DMS153 treated with DMSO at 0.1 percent for 48 hours (cell line): ENCODE measurements at regions not wholly inside any gene's neighbourhood (a gene's known extent, or its start where the extent isn't known, plus 50 kb on each side); places are given as distances from the start of the nearest gene placed in this dataset.
"Not testable (repeated sequence)": the region's sequence is repeated elsewhere in the genome, so short reads cannot be mapped to it uniquely, and the experiment has no call there.

ENCODE experiments used
- DNase-seq: peaks from one replicate; lab custom pipeline; 2025; ENCODE audit not compliant: unreplicated experiment; lab: John Stamatoyannopoulos, UW

DNA sequence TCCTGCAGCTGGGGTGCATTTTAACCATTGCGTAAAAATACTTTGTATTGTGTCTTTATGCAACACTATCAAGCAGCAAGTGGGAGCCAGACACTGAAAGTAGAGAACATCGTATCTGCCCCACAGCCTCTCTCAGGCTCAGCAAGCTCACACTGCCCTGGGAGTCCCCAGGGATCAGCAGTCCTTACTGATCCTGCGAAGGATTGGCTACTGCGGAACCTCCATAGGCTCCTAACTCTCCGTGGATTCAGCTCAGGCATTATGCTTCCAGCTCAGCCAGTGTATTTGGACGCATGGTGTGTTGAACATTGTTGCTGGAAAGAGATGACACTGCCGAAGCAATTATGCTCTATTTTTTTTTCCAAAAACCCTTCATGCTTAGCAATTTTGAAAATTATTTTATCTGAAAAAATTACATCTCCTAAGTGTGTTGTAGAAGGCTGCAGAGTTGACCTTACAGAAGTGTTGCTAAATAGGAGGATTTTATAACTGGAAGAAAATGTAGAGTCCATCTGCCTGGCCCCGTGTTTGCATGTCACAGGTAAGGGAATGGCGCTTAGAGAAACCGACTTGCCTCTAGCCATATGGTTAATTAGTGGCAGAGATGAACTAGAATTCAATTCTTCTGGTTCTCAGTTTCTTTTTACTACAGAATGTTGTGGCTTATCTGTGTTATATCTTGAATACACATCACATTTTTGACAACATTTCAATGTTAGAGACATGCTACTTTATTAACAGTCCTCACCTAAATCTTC lies 276.4 kb upstream of the COBL start:
- no peak for DNase-seq

DNA sequence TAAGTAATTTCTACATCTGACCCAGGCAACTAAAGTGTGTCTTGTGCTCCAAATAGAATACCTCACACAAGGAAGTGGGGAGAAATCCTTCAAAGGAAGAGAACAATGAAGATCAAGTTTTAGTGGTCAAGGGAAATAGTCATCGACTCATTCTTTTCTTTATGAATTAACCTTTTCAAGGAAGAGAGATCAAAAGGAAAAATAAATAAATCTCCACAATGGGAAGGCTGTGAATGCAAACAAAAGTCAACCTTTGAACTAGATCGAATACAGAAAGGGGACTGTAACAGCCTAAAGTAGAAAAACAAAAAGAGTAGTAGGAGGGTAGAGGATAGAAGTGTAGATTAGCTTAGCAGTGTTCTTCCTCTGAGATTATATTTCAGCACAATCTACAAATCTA lies 274.6 kb upstream of the COBL start:
- no peak for DNase-seq

DNA sequence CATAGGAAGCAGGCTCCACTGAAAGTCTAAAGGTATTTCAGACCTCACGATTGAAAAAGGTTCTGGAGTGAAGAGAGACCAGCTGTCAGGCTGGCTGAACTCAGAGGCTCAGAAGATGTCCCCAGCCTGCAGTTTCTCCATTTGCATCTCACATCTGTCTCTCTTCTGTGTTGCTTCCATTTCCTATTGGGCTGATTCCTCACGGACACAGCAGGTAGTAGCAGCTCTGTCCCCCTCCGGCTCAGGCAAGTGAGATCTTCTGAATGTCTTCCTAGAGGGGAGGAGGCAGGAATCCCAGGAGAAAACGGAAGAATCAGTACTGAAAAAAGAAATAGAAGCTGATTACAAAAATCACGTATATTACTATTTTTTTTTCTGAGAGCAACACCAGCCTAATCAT lies 274.1 kb upstream of the COBL start:
- no peak for DNase-seq

DNA sequence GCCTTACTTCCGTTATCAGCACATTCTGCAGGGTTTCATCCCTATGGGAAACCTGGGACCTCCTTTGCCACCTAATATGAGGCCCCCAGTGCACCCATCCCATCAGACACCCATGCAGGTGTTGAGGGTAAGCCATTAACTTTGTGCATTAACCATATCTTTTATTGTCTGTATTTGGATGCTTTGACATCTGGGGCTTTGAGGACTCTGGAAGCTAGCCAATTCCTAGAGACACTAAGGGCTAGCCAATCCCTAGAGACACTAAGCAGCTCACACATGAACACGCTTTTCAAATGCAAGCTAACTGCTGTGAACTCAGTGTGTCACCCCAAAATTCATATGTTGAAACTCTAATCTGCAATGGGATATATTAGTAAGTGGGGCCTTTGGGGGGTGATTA lies 272.5 kb upstream of the COBL start:
- DNase-seq: peak; percentile 78

DNA sequence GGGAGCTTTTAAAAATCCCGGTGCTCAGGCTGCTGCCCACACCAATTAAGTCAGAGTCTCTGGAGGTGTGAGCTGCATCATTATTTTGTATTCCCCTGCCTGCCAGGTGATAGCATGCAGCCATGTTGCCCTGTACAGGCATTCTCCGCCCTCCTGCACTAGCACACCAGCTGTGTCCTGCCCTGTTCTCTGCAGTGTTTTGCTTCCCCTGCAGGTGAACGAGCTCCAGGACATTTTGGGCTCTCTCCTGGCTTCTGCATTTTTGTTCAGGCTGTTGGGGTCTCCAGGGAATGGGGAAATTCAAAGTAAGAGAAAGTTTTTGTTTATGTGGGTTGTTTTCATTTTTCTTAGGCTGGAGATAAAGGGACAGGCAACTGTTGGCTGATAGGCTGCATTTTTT lies 271.0 kb upstream of the COBL start:
- no peak for DNase-seq

DNA sequence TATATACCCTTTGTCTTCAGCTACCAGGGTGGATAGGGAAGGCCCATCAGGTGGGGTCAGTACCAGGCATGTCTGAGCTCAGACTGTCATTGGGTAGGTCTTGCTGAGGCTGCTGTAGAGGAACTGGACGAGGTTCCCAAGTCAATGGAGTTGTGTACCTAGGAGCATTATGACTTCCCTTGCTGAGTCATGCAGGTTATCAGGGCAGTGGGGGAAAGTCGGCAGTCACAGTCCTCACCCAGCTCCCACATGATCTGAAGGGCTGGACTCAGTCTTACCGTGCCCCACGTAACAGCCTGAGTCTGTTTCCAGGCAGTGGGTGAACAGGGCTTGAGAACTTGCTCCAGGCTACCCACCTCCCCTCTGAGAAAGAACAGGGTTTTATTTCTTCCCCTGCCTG lies 260.8 kb upstream of the COBL start:
- DNase-seq: no peak

DNA sequence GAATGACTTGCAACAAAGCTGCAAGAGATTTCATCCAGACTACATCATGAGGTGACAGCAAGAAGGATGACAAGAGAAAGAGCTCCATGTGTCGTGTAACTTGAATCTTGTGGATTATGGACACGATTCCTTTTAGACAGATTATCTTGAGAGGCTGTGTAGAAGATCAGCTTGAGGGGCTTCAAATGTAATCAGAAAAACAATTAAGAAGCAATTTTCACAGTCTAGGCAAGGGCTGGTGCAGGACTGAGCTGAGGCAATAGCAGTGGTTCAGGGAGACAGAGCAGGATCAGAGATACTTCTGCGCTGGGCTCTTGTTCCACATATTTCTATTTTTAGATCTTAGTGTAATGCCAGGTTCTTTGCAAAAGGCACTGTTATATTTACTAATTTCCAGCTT lies 253.0 kb upstream of the COBL start:
- DNase-seq: no peak

DNA sequence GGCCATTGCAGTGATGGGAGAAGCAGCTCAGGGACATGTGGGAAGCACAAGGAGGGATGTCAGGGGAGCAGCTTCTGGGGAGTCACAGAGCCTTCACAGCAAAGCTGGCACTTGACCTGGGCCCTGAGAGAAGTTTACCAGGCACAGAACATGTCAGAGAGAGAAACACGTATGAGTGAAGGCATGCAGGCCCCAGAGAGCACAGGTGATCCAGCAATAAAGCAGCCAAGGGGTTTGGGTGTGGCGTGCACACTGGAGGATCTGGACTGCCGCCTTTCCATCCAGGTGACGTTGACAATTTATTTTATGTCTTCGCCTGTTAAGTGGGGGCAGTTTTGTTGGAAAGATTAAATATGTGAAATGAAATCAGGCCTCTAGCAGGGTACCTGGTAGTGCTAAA lies 252.6 kb upstream of the COBL start:
- DNase-seq: no peak

DNA sequence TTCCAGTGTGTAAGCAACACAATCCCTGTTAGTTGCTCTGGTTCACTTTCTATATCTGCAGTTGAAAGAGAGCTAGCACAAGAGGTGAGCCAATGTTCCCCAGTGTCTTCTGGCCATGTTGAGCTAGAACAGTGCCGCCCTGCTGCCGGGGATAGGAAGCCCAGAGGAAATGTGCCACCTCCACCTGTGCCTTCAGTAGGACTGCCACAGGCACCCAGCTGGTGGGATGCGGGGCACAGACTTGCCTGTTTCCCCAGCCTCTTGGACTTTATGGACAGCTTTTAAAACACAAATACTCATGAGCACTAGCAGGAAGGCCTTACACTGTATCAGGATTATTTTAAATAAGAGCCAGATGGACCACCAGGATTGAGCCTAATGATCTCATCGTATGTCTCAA lies 234.5 kb upstream of the COBL start:
- no peak for DNase-seq

DNA sequence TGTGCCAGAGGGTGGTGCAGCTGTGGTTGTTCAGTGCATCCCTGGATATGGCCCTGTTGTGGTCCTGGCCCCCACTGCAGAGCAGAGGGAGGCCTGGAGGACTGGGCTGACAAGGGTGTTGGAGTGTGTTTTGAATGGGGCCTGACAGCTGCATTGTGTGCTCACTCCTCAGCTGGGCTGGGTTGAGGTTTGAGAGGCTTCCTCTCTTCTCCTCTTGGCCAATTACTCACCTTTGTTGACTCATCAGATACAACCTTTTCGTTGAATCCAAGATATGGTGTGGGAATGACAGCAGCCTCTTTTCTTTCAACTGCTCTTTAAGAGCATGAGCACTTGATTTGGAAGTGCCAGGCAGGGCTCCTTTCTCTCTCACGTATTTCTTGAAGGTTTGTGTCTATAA lies 228.5 kb upstream of the COBL start:
- no peak for DNase-seq

DNA sequence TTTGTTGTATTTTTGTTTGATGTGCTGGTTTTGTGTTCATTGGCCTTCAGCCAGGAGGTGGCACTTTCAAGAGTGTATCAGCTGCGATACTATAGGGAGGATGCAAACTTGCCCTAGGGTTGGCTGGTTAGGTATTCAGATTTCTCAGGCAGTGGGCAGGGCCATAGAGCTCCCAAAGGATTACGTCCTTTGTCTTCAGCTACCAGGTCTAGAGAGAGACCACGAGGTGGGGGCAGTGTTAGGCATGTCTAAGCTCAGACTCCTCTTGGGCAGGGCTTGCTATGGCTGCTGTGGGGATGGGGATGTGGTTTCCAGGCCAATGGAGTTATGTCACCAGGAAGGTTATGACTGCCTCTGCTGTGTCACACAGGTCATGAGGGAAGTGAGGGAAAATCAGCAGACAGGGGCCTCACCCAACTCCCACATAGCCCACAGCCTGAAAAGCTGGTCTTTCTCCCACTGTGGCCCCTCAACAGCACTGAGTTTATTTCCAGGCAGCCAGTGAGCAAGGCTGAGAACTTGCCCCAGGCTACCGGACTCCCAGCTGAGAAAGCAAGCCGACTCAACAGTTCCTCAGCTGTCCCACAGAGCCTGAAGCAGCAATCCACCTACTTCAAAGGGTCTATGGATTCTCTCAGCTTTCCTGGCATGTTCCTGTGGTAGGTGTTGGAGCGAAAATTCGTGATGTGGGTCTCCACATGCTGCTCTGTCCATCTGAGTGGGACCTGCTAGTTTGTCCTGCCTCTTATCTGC lies 227.4 kb upstream of the COBL start:
- DNase-seq: peak; percentile 99

DNA sequence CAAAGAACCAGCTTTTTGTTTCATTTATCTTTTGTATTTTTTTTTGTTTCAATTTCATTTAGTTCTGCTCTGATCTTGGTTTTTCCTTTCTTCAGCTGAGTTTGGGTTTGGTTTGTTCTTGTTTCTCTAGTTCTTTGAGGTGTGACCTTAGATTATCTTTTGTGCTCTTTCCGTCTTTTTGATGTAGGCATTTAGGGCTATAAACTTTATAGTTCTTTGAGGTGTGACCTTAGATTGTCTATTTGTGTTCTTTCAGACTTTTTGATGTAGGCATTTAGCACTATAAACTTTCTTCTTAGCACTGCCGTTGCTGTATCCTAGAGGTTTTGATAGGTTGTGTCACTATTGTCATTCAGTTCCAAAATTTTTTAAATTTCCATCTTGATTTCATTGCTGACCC lies 224.3 kb upstream of the COBL start:
- DNase-seq: not testable (repeated sequence)

DNA sequence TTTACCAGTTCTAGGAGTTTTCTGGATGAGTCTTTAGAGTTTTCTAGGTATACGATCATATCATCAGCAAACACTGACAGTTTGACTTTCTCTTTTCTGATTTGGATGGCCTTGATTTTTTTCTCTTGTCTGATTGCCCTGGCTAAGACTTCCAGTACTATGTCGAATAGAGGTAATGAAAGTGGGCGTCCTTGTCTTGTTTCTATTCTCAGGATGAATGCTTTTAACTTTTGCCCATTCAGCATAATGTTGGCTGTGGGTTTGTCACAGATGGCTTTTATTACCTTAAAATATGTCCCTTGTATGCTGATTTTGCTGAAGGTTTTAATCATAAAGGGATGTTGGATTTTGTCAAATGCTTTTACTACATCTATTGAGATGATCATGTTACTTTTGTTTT lies 223.2 kb upstream of the COBL start:
- no peak for DNase-seq

DNA sequence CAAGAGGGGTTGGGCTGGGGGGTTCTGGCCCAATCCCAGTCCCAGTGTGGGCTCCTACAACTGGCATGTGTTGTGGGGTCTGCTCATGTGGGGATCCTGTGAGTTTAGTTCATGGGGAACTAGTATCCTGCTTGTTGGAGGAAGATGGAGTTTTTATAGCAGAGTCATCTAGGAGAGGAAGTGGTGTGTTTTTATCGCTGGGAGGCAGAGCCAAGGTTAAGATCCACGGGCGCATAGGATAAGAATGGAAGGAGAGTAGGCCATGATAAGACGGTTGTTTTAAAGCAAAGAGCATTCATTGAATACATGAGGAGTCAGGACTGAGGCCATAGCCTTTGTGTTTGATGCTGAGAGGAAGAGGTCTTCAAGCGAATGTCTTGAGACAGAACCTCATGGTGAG lies 211.6 kb upstream of the COBL start:
- DNase-seq: no peak

DNA sequence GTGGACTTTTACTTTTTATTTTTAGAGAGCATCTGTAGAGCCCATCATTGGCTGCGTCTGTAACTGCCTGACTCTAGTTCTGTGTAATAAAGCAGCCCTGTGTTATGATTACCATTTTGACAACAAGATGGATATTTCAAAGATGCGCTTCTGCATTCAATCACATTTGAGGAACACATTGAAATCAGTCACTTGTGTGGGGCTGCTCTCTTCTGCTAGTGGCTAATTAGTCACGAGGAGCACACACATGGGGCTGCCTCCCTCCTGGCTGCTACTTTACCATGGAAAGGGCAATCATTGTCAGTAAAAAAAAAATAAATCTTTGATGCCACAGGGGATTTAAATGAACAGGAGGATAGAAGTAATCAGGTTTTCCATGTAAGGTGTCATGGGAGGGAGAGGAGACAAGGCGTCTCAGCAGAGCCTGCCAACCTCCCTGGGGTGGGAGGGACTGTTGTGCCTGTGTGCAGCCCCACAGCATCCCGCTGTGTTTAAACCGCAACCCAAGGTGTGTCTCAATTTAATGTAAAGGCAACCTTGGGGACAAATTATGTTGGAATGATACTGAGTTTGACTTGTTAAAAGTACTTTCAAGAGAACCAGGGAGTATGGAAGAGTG lies 205.2 kb upstream of the COBL start:
- DNase-seq: no peak

DNA sequence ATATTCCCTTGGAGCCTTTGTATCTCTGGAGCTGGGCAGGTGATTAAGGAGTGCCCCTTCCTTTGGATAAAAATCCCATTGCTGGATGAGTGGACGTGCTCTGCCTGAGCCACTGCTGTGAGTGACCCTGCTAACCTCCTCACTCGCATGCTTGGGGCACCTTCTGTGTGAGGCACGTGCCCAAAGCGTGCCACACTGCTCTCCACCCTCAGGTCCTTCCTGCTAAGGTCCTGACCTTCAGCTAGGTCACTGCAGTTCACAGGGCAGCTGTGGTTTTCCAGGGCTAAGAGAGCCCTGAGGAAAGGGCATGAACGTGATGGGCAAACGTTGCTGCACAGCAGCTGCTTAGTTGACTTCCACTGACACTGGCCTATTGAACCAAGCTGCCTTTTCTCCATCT lies 204.4 kb upstream of the COBL start:
- DNase-seq: no peak

DNA sequence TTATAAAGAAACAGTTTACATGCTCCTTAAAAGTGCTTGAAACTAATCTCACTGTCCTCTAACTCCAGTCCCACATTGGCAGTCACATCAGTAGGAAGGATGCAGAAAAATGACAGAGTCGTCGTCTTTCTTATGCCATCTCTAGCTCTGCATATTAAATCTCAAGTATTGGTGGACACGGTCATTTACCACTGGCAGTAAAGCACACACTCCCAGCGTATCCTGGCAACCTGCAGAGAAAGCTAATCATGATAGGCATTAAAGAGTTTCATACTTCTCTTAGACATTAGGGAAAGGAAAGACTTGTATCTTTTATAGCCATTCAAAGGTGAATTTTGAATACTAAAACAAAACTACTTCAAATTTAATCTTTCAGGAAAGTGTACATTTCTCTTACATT lies 202.0 kb upstream of the COBL start:
- DNase-seq: no peak

DNA sequence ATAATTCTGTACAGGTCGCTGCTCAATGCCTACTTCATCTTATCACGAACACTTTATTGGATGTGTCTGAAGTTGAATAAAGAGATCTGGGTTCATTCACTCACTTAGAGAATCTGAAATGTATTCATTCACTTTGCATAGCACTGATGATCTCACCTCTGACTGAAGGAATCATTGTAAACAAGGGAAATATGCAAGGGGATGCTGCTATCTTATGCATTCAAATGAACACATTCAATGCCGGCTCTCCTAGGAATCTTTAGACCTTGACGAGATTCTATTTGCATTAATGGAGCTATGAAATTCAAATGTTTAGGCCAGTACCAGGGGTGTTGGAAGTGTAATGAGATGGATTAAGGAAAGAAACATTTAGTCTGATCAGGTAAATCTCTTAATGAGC lies 200.6 kb upstream of the COBL start:
- no peak for DNase-seq

DNA sequence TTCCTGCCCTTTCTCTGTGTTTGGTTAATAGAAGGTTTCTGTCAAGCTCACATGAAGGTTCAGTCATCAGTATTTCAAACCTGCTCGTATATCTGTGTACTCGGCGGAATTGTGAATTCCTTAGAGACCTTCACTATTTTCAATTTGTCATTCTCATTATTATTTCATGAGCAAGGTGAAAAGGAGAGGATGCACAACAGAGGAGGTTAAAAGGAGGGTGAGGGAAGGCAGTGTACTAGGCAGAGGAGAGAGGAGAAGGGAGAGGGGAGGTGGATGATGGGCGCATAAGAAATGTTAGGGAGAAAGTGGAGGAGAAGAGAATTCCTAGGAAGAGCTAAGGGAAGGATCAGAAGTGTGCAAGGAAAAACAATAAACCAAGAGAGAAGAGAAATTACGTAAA lies 185.0 kb upstream of the COBL start:
- no peak for DNase-seq

DNA sequence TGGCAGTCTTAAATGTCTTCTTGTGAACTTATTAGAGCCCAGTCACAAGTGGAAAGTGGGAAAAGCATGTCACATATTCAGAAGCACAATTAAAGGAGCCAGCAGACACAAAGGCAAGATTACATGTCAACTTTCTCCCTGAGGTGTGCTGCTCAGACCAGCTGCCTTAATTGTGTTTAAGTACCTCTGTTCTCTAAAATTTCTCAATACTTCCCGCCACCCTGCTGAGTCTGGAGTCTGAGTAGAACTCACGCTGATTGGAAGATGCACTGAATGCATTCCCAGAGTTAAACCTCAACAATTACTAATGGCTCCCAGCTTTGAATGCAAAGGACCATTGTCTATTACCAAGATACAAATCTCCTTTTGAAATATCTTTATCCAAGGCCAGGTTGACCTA lies 166.4 kb upstream of the COBL start:
- DNase-seq: no peak

DNA sequence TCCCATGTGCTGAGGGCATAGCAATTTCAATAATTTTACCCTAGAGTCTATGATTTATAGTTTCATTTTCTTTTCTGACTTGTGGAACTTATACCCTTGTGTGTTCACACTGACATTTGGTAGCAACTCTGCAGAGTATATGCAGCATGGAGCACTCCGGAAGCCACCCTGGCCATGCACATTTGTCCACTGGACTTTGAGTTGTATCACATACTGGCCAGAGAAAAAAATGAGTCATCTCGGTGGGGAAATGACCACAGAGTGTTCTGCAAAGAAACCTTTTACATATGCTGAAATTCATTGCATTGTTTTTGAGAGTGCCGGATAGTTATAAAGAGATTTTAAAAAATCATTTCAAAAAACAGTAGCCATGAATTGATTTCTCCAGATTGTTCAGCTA lies 164.8 kb upstream of the COBL start:
- no peak for DNase-seq

DNA sequence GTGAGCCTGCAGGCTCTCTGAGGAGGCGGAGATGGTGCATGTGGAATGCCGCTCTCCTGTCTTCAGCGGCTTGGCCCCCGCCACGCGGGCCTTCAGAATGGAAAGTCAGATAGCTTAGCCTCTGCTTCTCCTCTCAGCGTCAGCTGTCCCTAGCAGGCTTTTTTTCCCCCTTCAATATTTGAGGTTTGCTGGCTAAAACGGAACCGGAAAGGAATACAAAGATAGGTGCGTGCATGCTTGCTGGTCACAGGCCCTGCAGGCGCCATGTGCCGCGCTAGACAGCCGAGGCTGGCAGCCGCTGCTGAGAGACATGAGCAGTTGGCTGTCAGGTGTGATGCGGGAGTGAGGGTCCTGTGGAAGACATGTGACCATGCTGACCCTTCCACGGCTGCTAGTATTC lies 161.2 kb upstream of the COBL start:
- DNase-seq: no peak
